ENCODE measurements at regions not wholly inside any gene's neighbourhood (a gene's known extent, or its start where the extent isn't known, plus 50 kb on each side); places are given as distances from the start of the nearest gene placed in this dataset.
A peak's percentile ranks its signal among the peaks of the same experiment; 100 is the strongest.

DNA sequence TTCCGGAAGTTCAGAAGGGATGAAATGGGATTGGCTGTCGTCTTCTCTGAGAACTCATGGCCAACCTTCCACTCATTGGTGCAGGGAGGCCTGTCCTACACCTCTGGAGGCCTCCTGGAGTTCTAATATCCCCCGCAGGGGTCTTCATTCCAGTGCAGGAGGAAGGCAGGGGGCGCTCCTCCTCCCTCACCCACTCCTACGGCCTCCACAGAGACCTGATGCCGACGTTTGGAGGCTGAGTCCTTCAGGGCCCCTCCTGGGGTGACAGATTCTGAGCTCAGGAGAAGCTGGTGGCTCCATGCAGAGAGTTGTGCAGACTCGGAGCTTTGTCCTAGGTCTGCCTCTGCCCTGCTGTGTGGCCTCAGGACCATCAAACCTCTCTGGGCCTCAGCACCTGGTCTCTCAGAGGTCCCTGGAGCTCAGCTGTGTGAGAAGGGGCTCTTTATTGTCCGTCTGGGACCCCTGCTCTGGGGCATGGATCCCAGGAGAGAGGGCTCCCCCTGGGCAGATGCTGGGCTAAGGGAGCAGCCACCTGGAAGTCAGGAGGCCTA lies 102.3 kb upstream of the WNT4 start:
- TF ChIP-seq EZH2 (IDR thresholded peaks at IDR 0.05; ENCODE audit: low read depth, unreplicated experiment) (no peak), POLR2AphosphoS5 (IDR thresholded peaks at IDR 0.05; ENCODE audit: low read depth) (no peak)
- TF ChIP-seq, protein P1, sequence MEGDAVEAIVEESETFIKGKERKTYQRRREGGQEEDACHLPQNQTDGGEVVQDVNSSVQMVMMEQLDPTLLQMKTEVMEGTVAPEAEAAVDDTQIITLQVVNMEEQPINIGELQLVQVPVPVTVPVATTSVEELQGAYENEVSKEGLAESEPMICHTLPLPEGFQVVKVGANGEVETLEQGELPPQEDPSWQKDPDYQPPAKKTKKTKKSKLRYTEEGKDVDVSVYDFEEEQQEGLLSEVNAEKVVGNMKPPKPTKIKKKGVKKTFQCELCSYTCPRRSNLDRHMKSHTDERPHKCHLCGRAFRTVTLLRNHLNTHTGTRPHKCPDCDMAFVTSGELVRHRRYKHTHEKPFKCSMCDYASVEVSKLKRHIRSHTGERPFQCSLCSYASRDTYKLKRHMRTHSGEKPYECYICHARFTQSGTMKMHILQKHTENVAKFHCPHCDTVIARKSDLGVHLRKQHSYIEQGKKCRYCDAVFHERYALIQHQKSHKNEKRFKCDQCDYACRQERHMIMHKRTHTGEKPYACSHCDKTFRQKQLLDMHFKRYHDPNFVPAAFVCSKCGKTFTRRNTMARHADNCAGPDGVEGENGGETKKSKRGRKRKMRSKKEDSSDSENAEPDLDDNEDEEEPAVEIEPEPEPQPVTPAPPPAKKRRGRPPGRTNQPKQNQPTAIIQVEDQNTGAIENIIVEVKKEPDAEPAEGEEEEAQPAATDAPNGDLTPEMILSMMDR (conservative IDR thresholded peaks at IDR 0.05; ENCODE audit: low read depth in 2 of 2) = peak; percentile 23 to 44
- TF ChIP-seq, protein P2, sequence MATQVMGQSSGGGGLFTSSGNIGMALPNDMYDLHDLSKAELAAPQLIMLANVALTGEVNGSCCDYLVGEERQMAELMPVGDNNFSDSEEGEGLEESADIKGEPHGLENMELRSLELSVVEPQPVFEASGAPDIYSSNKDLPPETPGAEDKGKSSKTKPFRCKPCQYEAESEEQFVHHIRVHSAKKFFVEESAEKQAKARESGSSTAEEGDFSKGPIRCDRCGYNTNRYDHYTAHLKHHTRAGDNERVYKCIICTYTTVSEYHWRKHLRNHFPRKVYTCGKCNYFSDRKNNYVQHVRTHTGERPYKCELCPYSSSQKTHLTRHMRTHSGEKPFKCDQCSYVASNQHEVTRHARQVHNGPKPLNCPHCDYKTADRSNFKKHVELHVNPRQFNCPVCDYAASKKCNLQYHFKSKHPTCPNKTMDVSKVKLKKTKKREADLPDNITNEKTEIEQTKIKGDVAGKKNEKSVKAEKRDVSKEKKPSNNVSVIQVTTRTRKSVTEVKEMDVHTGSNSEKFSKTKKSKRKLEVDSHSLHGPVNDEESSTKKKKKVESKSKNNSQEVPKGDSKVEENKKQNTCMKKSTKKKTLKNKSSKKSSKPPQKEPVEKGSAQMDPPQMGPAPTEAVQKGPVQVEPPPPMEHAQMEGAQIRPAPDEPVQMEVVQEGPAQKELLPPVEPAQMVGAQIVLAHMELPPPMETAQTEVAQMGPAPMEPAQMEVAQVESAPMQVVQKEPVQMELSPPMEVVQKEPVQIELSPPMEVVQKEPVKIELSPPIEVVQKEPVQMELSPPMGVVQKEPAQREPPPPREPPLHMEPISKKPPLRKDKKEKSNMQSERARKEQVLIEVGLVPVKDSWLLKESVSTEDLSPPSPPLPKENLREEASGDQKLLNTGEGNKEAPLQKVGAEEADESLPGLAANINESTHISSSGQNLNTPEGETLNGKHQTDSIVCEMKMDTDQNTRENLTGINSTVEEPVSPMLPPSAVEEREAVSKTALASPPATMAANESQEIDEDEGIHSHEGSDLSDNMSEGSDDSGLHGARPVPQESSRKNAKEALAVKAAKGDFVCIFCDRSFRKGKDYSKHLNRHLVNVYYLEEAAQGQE (IDR thresholded peaks at IDR 0.05; ENCODE audit: unreplicated experiment) = no peak
